Gastrocnemius medialis (tissue), 4 donors: ENCODE measurements at regions not wholly inside any gene's neighbourhood (a gene's known extent, or its start where the extent isn't known, plus 50 kb on each side); places are given as distances from the start of the nearest gene placed in this dataset.

Experiments used
- CTCF ChIP-seq, 5 experiments: fragments of 450-650 bp in 3 of 5; fragments of 200-600 bp in 2 of 5; sonication (generic) in 2 of 5; IDR thresholded peaks in 4 of 5; conservative IDR thresholded peaks in 1 of 5; 1 replicate in 4 of 5; 2 replicates in 1 of 5; pipeline ENCODE4 v1.5.1; 2016 to 2019; ENCODE audit warnings: antibody characterized with exemption in 5 of 5, mild to moderate bottlenecking in 3 of 5, moderate library complexity in 3 of 5
- POLR2A ChIP-seq, 2 donors: fragments of 450-650 bp; IDR thresholded peaks; one replicate each; pipeline ENCODE4 v1.6.1; 2017; ENCODE audit warnings: antibody characterized with exemption in 2 of 2, mild to moderate bottlenecking in 2 of 2, moderate library complexity in 2 of 2

GRCh38 chr6:134806180-134806798 lies 143.6 kb downstream of the ALDH8A1 start:
- TF ChIP-seq POLR2A (IDR thresholded peaks at IDR 0.05) (no peak), CTCF (IDR thresholded peaks at IDR 0.05 in 4 of 5, conservative IDR thresholded peaks at IDR 0.05 in 1 of 5) (no peak)
